NCI-H774 (cell line): ENCODE measurements at regions not wholly inside any gene's neighbourhood (a gene's known extent, or its start where the extent isn't known, plus 50 kb on each side); places are given as distances from the start of the nearest gene placed in this dataset.

ENCODE experiments used
- DNase-seq: peaks from one replicate; lab custom pipeline; 2025; lab: John Stamatoyannopoulos, UW

DNA sequence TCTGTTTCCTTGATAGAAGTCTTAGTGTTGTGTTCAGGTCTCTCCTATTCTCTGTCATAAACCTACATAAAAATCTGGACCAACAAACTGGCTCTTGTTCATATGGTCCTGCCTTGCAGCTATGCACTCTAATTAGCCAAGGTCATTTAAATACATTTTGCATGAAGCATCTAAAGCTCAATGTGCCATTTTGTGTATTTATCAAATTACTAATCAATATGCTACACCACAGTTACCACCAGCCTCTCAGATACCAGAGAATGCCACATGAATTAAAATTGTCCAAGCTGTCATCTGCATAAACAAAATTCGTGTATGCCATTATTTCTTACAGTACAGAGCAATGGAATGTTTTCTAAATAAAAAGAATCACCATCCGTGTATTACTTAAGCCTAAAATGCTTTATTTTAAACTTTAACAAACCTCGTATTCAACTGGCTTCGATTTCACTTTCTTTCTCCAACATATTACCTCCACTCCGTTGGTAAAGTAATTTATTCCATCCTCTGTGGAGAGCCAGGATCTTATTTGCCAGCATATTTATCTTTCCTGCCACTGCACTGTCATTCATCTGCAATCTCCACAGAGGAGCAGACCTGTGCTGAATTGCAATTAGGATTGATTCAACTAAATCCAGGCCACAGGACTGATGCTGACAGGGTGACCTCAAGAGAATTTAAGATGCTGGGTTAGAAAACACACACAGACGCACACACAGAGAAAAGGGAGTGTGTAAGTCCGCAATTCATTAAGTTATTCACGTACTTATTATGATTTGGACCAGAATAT is 284.1 kb upstream of the FOXG1 start:
- DNase-seq: no peak

DNA sequence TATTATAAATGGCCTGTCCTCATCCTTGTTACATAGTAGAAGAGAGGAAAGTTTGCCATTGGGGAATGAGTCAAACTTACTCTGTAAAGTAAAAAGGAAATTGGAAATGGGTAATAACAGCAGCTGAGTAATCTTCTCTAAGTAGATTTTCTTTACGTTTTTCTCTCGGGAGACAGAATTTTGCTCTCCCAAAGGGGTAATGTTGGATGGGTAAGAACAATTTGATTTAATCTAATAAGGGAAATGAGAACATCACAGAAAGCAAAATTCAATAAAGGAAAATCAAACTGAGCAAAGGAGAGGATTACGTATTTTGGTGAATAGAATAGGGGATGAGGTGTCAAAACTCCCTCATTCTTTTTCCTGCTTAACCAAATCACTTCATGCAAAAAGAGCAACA is 283.1 kb upstream of the FOXG1 start:
- no peak for DNase-seq

DNA sequence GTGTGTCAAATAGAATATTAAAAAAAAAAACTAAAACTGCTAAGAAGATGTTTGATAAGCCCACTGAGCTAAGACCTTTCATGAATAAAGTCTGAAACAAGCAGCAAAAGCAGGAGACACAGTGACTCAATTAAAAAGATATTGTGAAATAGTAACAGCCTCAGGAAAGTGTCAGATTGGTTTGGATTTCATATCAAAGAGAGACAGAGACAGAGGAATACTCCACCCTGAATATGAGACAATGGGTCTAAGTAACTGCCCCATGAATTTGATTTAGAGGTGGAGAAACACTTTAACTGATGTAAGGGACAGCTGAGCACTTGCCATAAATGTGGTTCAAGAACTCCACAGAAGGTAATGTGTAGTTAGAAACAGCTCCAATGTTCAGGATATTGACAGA is 277.9 kb upstream of the FOXG1 start:
- no peak for DNase-seq

DNA sequence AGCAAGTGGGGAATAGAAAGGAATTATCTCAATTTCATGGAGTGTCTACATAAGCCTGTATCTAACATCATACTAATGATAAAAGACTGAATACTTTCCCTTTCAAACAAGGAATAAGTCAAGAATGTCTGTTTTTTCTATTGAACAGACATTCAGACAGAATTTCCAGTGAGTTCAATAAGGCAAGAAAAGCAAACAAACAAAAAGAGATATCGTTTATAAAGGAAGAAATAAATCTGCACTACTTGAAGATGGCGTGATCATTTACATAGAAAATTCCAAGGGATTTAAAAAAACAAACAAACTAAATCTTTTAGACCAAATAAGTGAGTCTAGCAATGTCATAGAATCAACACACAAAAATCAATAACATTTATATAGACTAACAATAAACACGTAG is 273.1 kb upstream of the FOXG1 start:
- no peak for DNase-seq

DNA sequence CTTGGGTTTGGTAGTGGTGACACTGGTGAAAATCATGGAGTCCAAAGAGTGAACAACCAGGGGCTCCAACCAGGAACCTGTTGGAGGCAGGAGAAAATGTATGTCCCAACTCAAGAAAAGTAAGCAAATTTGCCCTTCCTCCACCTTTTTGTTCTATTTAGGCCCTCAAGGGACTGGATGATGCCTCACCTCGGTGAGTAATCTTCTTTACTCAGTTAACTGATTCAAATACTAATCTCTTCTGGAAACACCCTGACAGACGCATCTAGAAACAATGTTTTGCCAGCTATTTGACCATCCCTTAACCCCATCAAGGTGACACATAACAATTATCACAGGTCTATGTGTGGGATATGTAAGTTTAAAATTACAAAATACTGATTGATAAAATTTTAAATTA is 272.4 kb upstream of the FOXG1 start:
- DNase-seq: no peak

DNA sequence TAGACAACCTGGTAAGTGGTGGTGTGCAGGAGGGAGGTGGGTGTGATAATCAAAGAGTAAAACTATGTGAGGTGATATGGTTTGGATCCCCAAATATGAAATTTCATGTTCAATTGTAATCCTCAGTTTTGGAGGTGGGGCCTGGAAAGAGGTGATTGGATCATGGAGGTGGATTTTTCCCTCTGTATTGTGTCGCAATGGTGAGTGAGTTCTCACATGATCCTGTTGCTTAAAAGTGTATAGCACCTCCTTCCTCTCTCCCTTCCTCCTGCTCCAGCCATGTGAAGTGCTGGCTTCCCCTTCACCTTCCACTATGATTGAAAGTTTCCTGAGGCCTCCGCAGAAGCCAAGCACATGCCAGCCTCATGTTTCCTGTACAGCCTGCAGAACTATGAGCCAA is 270.2 kb upstream of the FOXG1 start:
- DNase-seq: no peak

DNA sequence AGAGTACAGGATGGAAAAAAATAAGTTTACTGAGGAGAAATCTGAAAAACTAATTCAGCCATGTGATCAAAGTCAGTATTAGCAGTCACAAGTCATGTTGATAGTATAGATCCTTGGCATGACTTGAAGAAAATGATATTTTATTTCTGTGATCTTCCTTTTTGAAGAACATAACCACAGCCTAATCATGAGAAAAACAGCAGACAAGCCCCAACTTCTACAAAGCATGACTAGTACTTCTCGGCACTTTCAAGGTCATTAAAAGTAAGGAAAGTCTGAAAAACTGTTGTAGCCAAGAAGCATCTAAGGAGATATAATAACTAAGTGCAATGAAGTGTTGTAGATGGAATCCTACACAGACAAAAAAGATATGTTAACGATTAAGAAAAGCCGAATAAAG is 264.1 kb upstream of the FOXG1 start:
- DNase-seq: no peak

DNA sequence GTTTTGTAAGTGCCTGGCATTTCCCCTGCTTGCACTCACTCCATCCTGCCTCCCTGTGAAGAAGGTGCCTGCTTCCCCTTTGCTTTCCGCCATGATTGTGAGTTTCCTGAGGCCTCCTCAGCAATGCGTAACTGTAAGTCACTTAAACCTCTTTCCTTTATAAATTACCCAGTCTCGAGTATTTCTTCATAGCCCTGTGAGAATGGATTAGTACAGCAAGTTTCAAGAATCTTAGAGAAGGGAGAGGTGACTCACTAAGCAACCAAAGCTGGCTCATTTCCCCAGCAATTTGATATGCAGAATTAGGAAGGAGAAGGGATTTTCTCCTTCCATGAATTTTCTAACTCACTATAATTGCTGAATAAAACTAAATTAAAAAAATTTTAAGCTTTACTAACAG is 251.0 kb upstream of the FOXG1 start:
- DNase-seq: no peak

DNA sequence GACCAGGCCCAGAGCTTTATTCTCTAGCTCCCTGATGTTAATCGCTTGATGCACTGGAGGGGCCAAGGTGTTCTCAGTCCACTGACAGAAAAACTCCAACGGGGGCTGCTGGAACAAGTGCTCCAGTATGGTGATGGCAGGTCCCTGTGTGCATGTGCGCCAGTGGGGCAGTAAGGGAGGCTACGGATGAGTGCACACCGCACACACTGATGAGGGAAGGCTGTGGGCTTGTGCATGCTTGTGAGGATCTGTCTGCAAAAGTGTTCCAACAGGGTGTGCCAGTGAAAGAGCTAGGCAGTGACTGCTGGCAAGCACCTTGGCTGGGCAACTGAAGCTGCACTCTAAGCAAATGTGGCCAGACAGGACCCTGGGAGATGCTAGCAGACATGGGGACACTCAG is 229.7 kb upstream of the FOXG1 start:
- DNase-seq: no peak

DNA sequence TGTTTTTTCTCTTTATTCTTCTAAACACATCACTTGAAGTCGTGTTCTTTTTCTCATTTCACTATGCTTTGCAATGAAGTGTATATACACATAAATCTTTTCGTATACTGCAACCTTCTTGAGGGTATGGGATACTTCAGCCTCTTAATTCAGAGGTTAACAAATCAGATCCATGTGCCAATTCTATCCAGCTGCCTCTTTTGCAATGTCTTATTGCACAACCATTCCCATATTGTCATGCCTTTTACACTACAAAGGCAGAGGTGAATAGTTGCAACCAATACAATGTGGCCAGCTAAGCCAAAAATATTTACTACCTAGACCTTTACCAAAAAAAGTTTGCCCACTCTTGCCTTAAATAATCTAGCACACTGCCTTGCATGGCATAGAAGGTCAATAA is 224.5 kb upstream of the FOXG1 start:
- no peak for DNase-seq

DNA sequence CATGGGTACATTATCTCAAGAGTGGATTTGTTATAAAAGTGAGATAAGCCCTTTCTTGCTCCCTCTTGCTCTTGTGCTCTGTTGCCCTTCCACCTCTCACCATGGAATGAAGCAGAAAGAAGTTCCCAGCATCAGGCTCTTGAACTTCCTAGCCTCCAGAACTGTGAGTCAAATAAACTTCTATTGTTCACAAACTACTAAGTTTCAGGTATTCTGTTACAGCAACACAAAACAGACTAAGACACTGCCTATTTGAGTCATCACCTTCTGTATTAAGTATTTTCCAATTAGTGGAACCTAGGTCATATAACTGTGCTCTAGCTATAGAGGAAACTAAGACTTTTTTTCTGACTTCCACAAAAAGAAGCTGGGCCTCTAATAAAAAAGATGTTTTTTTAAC is 201.2 kb upstream of the FOXG1 start:
- DNase-seq: no peak

DNA sequence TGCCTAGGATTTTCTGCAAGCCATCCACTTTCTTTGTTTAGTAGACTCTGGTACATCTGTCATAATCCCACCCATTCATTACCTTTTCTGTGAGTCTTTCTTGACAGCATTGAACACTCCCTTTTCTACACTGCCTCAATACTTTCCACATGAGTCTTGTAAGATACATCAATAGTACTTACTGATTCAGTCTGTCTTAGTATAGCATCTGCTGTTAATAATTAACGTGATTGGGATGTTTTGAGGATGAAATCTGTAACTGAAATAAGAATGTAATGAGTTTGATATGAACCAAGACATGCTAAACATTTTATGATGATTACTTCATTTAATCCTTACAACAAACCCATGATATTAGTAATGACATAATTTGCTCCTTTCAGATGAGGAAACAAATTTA is 196.2 kb upstream of the FOXG1 start:
- DNase-seq: no peak

DNA sequence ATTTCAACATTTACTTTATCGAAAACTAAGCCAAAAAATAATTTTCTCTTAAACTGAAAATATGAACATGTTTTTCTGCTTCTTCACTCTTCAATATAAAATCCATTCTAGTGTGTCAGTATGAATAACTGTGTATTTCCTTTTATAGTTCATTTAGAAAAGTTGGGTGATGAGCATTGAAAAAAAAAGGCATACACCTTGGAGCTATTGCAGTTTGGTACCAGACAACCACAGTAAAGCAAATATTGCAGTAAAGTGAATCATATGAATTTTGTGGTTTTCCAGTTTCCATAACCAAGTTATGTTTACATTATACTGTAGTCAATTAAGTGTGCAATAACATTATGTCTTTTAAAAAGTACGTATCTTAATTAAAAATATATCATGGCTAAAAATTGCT is 195.0 kb upstream of the FOXG1 start:
- DNase-seq: no peak

DNA sequence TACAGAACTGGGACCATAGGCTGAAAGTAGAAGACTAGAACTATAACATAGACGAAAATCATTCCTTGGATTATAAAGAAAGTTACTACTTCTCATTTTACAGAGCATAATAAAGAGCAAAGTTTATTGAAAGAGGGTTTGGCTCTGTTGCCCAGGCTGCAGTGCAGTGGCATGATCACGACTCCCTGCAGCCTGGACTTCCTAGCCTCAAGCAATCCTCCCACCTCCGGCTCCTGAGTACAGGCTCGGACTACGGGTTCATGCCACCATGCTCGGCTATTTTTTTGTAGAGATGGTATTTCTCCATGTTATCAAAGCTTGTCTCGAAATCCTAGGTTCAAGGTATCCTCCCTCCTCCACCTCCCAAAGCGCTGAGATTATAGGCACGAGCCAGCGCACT is 190.1 kb upstream of the FOXG1 start:
- DNase-seq: no peak

DNA sequence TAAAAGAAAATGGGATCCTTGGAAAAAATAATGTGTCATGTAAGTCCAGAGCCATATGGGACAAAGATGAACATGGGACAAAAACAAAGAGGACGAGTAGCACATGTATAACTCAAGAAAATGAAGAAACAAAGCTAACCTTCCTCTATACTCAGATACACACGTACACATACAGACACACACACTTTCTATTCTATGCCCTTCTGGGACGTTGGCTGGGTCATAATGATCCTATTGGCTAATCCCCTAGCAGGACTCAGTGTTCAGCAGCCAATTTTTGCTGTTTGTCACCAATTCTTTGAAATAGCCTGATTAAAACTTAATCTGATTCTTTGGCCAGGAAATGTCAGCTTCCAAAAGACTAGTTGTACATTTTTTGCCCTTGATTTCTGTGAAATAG is 189.4 kb upstream of the FOXG1 start:
- no peak for DNase-seq

DNA sequence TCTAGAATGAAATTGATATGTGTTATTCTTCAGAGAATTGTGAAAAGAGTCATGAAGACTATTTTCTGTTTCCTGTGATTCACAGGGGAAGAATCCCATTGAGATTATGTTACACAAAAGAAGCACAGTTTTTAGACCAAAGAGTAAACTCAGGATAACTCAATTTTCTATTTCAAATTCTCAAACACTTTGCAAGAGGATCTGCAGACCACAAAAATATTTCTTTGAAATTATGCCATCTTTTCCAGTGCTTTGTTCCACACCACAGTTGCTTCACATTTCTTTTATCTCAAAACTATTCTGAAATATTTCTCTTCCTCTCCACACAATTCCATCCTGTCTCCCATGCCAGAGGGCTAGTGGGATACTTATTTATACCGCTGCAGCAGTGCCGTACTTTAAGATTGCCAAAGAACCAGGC is 188.9 kb upstream of the FOXG1 start:
- no peak for DNase-seq

DNA sequence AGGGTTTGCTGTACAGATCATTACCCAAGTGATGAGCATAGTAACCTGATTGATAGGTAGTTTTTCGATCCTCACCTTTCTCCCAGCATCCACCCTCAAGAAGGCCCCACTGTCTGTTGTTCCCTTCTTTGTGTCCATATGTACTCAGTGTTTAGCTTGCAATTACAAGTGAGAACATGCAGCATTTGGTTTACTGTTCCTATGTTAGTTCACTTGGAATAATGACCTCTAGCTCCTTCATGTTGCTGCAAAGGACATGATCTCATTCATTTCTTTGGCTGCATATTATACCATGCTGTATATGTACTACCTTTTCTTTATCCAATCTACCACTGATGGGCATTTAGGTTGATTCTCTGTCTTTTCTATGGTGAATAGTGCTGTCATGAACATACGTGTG is 181.6 kb upstream of the FOXG1 start:
- DNase-seq: no peak

DNA sequence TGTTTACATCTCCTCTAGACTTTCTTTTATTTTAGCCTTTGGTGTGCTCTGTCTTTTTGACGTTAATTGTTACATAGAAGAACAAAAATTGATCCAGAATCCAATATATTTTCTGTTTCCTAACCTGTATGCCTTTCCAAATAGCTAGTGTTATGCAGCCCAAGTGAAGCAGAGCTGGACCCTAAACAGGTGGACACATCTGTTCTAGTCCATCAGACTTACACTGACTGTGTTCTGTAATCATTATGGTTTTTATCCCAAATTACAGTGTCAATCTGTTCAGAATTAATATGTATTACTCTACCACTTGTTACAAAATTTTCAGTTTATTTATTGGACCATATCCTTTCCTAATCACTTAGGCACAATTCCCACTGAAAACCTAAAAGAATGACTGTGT is 176.8 kb upstream of the FOXG1 start:
- no peak for DNase-seq

DNA sequence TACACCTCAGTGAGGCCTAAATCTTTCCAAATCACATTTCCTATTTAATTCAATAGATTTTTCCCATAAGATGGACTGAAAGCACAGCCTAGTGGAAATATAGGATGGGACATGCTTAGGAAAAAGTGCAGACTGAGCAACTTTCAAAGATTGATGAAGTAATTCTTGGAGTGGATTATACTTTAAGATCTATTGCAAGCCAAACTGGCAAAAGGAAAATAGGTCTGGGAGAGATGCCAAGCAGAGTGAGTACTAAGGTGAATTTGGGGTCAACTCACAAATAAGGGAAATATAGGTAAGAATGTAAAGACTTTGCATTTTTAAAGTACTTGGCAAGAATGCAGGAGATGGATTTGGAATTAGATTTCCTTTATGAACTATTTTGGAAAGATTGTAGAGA is 170.2 kb upstream of the FOXG1 start:
- DNase-seq: no peak

DNA sequence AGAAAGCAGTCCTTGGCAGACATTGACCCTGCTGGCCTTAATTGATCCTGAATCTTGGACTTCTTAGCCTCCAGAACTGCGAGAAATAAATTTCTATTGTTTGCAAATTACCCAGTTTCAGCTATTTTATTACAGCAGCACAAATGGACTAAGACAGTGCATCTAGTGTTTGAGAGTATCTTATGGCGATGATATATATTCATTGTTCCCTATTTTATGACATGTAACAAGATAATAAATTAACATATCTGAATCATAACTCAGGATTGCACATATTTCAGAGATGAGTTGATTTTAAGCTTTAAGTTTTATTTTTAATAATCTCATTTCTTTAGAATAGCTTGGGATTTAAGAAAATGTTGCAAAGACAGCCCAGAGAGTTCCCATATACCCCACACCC is 167.4 kb upstream of the FOXG1 start:
- DNase-seq: no peak

DNA sequence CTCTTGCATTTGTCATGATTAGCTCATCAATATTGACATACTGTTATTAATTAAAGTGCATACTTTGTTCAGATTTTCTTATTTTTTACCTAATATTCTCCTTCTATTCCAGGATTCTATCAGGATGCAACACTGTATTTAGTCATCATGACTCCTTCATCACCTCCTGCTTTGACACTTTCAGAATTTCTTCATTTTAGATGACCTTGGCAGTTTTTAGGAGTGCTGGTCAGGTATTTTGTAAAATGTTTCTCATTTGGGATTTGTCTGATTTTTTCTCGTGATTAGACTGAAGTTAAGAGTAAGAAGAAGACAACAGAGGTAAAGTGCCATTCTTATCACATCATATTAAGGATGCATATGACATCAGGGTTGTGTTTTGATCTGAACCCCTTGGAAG is 167.0 kb upstream of the FOXG1 start:
- DNase-seq: no peak

DNA sequence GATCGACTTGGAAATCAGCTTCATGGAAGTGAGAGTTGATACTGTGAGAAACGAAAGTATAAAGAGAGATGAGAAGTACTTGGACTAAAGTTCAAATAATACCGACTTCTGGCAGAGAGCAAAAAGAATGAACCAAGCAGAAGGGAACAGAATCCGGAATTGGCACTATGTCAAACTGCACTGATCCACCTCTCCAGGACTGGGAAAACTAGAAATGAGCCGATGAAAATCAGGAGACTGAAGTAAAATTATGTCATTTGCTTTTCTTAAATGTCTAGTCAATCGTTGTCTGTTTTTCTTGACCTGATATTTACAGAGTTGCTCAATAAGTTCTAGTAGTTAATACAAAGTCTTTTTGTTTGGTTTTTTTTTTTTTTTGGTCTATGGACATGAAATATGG is 163.0 kb upstream of the FOXG1 start:
- DNase-seq: no peak

DNA sequence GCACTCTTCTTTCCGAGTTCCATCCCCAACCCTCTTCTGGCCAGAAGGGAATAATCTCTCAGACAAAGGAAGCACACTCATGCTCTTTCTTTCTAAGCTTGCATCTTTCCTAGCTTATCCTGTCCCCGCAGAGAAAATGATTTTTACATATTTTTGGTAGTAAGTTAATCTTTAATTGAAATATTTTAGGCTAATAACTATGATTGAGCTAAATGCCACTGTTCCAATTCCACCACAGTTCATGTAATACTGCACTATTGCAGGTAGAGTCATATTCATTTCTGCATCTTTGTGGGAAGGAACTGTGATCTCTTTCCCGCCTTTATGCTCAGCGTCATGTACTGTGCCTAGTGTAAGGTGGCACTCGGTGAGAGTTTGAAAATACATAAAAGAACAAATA is 158.9 kb upstream of the FOXG1 start:
- no peak for DNase-seq

DNA sequence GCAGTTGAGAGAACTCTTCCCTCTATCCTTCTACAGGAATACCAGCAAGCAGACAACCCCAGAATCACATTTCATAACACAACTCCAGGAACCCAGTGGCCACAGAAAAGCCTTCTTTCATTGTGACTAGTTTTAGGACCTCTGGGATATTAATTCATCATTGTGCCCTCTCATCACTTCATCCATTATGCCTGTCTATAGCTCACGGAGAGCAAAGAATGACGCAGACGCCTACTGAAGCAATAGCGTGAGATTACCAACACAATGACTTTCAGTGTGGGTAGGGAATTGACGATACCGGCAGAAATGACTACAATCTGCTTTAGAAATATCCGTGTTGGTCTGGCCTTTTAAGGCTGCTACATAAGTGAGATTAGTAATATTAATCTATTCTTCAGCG is 158.1 kb upstream of the FOXG1 start:
- no peak for DNase-seq
